GM03348 (cell line): ENCODE measurements at regions not wholly inside any gene's neighbourhood (a gene's known extent, or its start where the extent isn't known, plus 50 kb on each side); places are given as distances from the start of the nearest gene placed in this dataset.

ENCODE experiments used
- DNase-seq: peaks from one replicate; pipeline ENCODE4 v3.0.0; 2012; ENCODE audit warnings: low spot score

DNA sequence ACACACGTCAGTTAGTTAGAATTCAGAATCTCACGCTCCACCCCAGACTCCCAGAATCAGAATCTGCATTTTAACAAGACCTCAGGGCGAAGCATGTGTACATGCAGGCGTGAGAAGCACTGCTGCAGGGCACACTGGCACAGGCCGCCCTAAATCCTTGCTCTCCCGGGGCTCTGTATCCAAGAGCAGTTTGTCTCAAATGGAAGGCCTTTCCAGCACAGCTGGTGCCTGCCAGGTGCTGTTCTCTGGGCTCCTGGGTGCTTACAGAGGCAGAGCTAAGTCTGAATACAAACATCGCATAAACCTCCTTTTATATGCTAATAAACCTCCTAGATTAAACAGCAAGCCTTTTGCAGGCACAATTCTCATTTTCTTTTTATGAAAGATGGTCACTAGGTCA, 119.1 kb upstream of the CD93 start:
- no peak for DNase-seq

DNA sequence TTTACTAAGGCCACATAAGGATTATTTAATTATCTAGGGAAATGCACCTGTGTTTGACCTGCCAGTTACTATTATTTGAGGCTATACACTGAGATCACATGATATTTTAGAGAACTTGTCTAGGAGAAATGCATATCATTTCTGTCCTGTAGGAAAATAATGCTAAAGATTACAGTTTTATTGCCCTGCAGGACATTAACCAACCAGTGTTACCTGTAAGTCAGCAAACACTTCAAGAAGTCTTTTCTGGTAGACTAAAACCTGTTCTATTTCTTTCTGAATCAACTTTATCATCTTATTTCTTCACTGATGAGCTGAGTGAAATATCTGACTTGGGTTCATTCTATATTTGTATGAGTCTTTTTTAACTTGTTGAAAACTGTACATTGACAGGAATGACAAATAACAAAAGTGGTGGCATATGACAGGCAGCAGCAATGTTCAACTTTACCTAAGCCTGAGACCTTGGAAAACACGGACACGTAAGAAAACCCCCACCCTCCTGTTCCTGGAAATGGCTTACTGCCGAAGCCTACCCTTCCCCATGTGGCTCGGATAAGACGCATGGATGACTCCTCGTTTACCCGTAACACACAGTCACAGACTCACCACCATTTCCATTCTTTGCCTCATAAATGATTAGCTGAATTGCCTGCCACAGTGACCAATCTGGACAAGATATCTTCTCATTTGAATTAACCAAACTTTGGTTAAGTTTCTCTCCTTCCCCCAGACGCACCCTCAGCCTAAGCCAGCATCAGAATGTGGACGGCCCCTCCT, 118.0 kb upstream of the CD93 start:
- no peak for DNase-seq

DNA sequence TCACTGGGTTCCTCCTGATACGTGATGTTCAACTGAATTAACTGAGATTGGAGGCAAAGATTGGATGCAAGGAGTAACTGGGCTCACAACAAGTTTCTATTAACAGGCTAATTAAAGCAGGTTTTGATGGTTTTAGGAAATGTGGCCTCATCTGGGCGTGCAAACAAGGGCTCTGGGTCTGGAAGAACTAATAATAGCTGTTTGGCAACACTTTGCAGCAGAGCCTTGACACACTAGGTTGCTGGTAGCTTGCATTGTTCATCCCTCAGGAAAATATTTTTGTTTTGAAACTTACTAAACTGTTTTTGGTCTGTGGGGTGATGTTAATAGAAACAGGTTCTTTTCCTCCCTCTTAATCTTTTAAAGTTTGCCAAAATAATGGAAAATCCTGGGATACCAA, 117.2 kb upstream of the CD93 start:
- DNase-seq, result no peak

DNA sequence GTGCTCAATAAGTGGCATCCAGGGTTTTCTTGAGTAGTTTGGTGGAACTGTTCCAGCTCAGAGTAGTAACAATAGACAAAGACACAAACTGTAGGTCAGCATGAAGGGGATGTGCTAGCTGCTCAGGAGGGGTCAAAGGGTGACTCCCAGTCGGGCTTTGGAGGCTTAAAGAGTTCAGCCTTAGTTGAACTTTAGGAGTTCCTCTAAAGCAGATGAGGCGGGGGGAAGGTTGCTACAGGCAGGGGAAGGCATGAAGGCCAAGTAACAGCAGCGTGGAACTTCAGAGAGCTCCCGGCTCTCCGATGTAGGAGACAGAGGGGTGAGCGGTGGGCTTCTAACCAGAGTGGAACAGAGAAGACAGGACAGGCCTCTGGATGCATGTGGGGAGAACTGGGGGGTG, 115.5 kb upstream of the CD93 start:
- no peak for DNase-seq

DNA sequence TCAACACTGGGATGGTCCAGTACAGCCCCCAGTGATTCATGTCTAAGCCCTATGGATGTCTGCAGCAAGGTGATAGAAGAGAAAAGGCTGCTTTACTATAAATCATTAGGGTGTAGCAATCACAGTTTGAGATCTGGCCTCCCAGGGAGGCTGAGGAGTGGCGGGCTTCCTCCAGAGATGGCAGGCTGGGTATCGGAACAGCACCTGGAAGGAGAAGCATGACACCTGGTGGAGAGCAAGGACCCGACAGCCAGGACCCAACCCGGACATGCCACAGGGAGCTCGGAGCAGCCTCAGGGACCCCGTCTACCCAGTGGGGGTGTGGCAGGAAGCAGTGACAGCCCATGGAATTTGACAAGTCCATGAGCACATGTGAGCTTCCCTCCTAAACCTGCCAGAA, 114.8 kb upstream of the CD93 start:
- DNase-seq, result no peak

DNA sequence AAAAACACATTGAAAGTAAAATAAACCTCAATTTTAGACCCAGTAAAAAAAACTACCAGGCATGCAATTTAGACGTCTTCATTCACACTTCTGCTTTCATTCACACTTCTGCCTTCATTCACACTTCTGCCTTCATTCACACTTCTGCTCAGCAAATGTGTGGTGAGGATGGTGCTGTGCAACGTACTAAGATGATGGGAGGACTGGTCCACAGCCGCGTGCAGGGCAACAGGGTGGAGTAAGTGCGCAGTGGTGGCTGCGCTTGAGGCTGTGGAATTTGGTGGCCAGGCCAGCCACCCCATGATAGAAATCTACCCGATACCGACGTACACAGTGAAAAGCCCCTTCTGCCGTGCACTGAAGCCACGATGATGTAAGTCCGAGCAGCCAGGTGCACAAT, 114.3 kb upstream of the CD93 start:
- no peak for DNase-seq

DNA sequence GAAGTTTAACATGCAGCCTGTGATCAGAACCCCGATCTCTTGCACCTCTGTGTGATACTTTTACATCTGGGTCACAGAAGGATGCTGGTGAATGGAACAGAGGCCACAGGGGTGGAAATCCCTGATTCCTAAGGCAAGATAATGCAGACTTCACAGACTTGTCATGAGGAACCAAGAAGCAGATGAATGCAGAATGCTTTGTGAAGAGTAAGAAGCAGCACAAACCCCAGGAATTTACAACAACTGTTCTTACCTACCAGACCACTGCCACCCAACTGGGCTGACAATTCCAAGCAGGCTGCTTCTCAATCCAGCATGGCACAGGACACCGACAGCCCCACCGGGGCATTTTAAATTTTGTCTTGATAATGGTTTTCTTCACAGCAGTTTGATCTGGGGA, 113.2 kb upstream of the CD93 start:
- DNase-seq, result no peak

DNA sequence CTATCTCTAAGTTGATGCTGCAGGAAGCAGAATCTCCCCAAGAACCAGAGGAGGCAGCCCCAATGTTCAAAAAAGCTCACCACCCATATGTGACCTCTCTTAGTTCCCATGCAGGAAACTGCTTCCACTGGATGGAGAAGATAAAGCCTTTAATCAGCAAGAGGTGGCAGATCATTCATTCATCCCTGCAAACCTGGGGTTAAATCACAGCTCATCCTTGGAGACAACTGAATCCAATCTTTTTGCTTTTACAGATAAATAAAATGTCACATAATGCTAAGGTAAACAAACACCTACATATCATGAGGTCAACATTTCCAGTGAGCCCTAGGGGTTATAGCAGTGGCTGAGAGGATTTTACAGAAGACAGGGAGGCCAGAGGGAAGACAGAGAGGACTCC, 112.7 kb upstream of the CD93 start:
- no peak for DNase-seq

DNA sequence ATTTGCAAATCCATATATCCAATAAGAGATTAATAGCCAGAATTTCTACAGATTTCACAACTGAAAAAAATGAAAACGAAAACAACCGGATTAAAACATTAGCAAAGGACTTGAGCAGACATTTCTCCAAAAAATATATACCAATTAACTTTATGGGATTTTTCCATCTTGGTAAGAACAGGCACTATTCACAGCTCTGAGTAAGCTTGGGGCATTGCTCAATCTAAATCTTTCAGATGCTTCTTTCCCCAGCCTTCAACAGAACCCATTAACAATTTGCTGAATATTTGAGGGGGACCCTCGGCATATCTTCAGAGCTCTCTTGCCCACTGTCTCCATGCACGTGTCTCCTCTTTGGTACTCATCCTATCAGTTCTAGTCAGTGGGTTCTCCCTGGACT, 111.7 kb upstream of the CD93 start:
- no peak for DNase-seq

DNA sequence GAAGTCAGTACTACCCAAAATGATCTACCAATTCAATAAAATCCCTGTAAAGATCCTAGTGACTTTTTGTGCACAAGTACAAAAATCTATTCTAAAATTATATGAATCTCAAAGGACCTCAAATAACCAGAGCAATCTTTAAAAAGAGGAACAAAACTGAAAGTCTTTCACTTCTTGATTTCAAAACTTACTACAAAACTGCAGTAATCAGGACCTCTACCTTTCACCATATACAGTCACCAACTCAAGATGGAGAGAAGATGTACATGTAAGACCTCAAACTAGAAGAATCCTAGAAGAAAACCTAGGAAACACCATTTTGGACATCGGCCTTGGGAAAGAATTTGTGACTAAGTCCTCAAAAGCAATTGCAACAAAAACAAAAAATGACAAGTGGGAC, 109.5 kb upstream of the CD93 start:
- no peak for DNase-seq

DNA sequence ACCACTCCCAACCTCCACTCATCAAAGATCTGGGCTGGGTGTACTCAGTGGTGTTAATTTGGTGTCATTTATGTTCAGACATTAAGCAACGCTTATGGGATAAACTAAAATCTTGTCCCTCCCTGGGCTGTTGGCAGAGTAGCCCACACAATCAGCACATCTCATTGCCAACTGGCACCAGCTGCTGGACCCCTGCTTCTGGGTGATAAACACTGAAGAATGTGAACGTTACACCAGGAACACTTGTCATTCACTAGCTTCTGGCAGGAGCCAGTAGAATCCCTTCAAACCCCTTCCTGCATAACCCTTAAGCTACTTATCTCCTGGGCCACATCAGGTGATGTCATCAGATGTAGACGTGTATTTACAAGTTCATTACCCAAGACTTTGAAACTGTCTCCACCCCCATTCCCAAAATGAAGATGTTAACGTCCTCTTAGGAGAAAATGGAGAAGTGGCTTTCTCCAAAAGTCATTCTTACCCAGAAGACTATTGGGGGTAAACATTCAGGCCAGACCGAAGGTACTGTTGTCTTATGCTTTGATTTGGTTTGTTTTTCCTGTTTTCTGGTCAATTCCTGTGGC, 107.8 kb upstream of the CD93 start:
- DNase-seq, result no peak

DNA sequence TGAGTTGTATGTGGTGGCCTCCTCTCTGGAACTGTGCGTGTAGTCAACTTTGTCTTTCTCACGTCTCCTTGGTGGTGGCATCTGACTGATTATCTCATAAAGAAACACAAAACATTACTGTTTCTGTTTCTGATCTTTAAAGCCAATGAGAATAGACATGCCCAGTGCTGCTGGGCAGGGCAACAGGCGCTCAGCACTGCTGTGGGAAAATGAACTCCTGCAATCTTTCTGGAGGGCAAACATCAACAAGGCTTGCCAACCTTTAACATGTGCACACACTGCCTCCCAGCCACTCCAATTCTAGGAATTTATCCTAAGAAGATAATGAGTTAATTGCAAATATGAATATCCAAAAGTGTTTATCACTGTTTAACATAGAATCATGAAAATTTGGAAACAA, 106.3 kb upstream of the CD93 start:
- no peak for DNase-seq

DNA sequence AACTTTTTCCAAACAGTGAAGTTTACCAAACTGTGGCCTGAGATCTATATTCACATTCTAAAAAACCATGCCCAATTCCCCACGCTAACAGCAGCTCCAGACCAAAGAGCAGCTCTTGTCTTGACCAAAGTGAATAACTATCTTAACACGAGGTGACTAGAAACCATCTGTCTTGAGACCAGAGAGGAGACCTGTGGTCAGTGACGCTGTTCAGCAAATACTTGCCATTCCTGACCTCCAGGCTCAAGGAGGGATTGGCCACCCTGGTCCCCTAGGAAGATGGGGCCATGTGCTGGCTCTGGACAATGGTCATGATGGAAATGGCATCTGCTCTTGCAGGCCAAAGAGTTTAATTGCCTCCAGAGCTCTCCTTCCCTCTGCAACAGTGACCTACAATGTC, 104.4 kb upstream of the CD93 start:
- no peak for DNase-seq

DNA sequence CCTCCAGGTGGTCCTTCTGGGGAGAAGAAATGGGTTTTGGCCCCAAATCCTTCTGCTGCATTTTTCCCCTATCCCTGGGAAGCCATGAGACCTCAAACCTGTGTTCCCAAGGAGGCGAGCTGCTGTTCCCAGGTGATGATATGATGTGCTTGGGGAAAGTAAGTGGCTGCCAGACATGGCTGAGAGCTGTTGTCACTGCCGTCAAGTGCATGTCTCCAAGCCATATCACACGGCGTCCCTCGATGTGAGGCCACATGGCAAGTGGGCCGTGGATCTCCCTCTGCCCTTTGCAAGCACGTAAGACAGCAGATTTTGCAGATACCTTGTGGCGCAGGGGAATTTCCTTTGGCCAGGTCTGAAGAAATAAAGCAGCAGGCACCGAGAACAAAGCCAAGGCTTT, 103.7 kb upstream of the CD93 start:
- DNase-seq, result no peak

DNA sequence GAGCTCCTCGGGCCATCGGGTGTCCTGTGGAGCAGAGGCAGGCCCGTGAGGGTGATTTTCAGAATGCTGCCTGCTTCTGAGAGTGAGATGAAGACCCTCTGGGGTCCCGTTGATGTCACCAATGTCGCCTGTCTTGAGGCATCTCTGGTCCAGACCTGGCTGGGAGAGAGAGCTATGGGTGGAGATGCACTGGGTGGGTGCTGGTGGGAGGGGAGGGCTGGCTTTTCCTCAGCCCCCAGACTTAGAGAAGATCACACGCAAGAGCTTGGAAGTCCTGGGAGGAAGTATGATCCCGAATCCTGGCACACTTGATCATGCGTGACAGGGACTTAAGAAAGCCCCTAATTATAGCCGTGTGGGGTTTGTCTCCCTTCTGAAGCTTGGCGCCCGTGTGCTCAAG, 103.2 kb upstream of the CD93 start:
- DNase-seq, result no peak

DNA sequence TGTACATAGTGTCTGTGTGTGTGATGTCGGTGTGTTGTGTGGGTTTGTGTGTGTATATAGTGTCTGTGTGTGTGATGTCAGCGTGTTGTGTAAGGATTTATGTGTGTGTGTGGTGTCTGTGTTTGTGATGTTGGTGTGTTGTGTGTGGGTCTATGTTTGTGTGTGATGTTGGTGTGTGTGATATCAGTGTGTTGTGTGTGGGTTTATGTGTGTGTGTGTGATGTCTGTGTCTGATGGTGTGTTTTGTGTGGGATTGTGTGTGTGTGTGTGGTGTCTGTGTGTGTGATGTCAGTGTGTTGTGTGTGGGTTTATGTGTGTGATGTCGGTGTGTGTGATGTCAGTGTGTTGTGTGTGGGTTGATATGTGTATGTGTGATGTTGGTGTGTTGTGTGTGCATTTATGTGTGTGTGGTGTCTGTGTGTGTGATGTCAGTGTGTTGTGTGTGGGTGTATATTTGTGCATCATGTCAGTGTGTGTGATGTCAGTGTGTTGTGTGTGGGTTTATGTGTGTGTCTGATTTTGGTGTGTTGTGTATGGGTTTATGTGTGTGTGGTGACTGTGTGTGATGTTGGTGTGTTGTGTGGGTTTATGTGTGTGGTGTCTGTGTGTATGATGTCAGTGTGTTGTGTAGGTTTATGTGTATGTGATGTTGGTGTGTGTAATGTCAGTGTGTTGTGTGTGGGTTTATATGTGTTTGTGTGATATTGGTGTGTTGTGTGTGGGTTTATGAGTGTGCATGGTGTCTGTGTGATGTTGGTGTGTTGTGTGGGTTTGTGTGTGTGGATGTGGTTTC, 102.4 kb upstream of the CD93 start:
- no peak for DNase-seq

DNA sequence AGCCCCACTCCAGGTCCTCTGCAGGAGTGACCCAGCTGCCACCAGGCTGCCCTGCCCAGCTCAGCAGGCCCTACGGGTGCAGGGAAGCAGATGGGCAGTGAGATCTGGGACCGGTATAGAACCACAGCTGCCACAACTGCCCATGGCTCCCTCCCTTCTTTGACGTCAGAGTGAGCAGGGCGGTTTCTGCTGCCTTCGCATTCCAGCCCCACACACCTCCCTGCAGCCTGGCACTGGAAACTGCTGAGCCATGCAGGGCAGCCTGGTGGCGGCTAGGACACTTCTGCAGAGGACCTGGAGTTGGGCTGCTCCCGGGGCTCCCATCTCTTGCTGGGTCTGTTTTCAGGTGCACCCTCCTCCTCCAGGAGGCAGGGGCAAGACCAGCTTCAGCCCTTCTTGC, 101.6 kb upstream of the CD93 start:
- DNase-seq, result no peak

DNA sequence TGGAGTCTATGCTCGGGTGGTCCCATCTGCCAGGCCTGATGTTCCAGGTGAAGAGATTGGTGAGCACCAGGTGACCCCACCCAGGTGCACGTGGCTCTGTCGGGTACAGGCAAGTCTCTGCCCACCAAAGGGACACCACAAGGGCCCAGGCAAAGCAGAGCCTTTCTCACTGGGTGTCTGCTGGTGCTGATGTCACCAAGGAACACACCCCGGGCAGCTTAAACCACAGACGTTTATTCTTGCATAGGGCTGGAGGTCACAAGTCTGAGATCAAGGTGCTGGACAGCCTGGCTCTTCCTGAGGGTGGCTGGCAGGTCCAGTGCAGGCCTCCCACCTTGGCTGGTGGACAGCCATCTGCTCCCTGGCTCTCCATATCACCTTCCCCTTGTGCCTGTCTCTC, 100.7 kb upstream of the CD93 start:
- no peak for DNase-seq

DNA sequence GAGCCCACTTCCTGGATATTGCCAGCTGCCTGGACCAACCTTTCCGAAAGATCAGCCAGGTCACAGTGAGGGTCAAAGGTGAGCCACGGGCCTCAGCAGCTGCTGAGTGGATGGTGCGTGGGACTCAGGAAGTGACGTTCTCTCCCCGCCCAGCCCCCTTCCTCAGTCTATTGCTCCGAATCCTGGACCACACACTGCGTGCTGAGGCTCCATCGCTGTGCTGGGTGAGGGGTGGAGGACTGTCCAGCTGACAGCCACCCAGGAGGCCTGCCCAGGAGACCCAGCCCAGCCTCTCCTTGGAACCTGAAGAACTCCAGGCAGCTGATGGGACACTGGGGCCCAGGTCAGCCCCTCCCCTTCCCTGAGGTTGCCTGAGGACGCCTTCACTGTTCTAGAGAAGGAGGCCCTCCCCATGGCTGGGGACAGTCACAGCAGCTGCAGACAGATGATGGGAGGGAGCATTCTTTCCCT, 94.4 kb upstream of the CD93 start:
- DNase-seq, result no peak

DNA sequence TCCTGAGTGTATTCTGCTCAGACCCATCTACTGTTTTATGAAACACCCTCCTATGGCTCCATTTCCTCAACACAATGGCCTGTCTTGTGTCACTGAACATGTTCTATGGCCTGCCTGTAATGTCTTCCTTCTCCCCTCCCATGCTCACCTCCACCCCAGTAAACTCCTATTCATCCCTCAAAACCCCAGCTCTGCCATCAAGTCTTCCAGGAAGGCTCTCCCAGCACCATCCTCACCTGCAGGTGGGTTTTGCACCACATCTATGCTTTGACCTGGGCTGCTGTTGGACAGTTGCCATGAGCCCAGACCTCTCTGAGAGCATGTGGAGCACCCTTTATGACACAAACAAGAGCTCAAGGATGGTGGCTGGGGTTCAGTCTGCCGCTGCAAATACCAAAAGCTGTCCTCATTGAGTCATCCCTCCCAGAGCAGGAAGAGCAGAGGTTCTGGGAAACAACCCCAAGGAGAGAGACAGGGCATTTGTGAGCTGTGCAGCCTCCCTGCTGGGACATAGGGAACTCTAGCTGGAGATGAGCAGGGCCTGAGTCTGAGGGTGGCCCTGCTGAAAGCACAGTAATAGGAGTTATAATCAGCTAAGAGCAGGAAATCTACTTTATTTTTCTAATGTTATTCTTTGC, 93.8 kb upstream of the CD93 start:
- no peak for DNase-seq

DNA sequence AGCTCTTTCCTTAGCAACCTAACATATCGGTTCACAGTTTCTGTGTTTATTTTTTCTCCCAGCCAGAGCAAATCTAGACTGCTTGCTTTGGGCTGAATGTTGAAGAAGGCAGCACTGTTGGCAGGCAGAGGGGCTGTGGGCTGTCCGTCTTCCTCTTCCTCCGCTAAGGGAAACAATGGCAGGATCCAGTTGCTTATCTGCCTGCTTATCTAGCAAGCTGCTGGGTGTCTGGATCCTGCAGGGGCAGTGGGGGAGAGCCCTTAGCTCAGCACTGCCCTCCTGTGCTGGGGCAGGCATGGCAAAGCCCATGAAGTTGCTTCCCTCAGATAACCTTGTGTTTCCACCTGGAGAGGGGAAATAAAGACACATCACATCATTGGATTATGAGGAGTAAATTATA, 92.7 kb upstream of the CD93 start:
- no peak for DNase-seq

DNA sequence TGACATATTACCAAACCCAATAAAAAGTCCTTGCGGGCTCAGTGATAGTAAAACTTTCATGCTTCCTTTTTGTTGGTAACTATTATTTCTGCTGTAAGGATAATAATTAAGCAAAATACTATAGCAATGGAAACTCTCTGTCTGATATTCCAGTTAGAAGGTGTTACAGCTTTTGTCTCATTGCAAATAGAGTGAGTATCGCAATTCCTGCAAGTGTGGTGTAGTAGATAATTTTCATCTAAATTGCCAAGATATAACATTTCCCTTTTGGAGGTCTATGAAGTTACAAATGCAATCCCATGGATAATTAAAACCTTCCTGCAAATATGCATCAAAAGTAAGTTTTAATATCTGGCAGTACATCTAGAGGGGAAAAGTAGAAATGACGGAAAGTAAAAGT, 88.7 kb upstream of the CD93 start:
- no peak for DNase-seq

DNA sequence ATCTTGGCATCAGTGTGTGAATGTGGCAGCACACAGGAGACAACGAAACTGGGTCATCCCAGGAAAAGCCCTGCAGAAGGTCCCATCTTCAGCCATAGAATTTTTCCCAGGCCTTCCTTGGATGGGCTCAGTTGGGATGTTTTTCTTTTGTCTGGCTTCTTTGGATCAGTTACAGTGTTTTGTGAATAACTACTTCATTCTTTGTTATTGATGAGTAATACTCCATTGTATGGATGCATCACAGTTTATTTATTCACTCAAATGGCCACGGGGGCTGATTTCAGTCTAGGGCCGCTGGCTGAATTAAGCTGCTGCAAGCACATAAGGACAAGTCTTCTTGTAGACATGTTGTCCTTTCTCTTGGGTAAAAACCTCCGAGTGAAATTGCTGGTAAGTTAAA, 81.3 kb upstream of the CD93 start:
- DNase-seq, result no peak
